HG02610 (cell line): ENCODE measurements at regions not wholly inside any gene's neighbourhood (a gene's known extent, or its start where the extent isn't known, plus 50 kb on each side); places are given as distances from the start of the nearest gene placed in this dataset.

ENCODE experiments used
- ATAC-seq: cut with Tn5 transposase; IDR thresholded peaks from one replicate; pipeline ENCODE4 v1.9.1; 2021; ENCODE audit warnings: mild to moderate bottlenecking, moderate library complexity; ENCODE audit not compliant: unreplicated experiment

GRCh38 chr4:17188125-17188524 is 289.7 kb upstream of the LDB2 start:
- no peak for ATAC-seq

- no peak for ATAC-seq
Measured at GRCh38 chr4:17187003-17187402, 288.6 kb upstream of the LDB2 start.

DNA sequence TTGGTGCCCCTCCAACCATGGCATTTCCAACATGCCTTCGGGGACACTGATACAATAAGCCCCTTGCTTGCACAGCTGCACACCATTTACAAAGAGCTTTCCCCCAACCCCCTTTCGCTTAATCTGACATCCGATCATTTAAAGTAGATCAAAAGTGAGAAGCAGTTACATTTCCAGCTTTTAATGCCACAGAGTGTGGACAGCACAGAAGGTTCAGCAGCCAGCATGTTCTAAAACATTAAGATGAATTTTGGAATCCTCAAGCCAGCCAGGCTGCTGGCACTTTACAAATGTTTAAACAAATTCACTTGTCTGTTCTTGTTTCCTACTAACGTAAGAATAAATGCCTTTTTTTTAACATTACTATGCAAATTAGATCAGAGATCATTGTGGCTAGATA is 284.4 kb upstream of the LDB2 start:
- ATAC-seq: no peak

DNA sequence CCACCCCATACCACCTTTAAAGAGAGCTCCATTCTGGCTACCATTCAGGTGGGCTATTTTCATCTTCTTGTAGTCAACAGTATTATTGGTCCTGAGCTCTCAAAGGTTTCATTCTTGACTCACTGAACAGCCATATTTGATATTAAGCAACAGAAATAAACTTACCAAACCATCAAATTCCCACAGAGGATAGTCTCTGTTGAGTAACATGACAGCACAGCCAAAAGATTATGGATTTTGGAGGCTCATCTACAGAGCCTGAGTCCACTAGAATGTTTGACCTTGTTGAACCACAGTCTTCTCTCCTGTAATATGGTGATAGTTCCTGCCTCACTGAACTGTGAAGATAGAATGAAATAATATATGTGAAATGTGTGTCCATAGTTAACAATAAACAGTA is 276.3 kb upstream of the LDB2 start:
- ATAC-seq: no peak

GRCh38 chr4:17173300-17173699 is 274.9 kb upstream of the LDB2 start:
- no peak for ATAC-seq

DNA sequence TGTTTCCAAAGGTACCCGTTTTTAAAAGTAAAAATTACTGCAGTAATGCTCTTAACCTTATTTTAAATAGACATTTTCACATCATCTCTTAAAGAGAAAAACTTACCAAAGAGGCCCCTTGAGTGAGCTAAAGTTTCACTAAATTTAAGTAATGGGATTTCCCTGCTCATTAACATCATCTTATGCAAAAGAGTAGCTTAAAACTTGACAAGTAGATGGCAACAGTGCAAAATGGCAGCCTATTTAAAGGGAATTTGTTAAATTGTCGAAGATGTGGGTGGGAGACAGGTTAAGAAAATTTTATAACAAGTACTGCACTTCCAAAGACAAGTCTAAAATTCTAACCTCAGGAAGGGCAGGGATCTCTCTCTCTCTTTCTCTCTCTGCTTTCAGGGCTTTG is 271.7 kb upstream of the LDB2 start:
- no peak for ATAC-seq

GRCh38 chr4:17169699-17170098 is 271.3 kb upstream of the LDB2 start:
- no peak for ATAC-seq

- ATAC-seq: no peak
Measured at GRCh38 chr4:17168571-17168970, 270.1 kb upstream of the LDB2 start.

DNA sequence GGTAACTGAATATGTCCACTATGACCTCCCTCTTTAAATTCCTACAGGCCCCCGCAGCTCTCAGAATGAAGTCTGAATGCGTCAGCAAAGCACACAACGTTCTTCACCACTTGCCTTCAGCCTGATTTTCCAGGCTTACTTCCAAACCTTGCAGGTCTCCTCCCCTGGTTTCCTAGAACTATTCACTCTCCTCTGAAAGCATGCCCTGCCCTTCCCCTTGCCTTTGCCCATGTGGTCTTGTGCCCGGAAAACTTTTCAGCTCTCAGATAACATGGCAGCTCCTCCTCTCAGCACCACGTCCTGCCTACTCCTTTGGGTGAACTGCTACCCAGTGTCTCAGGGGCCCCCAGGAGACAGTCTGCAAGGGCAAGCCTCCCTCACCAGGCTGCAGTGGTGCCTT is 268.5 kb upstream of the LDB2 start:
- ATAC-seq: no peak

DNA sequence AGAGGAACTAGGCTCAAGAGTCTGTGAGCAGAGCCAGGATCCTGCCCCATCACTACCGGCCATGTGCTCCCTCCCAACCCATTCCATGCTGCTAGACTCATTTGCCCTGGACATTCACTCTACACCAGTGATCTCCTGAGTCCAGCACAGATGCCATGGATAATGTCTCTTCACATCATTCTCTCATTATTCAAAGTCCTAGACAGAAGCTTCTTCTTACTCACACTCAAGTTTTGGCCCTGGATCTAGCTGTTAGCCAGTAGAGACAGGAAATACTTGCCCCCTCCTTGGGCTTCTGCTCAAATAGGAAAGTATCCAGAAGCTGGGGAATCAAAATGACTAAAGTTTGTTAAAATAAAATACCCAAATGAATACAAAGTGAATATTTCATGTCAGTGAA is 266.8 kb upstream of the LDB2 start:
- no peak for ATAC-seq

GRCh38 chr4:17164666-17165065 is 266.2 kb upstream of the LDB2 start:
- ATAC-seq: no peak

GRCh38 chr4:17163156-17163771 is 264.8 kb upstream of the LDB2 start:
- no peak for ATAC-seq

- no peak for ATAC-seq
Measured at GRCh38 chr4:17157304-17157703, 258.9 kb upstream of the LDB2 start.

DNA sequence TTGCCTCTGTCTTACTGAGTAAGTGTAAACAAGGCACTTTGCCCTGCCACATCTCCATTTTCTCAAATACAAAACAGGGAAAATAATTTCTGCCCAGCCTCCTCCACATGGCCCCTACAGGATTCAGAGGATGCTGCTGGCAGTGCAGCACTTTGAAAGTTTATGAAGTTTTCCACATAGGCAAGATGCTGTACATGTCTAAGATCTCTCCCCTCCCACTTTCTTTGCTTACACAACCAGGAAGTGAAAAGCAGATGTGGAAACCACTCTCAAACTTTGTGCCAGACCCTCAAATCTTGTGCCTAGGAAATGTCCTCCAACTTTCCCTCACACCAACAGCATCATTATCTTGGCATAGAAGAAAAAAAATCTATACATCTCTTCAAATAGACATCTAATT is 257.0 kb upstream of the LDB2 start:
- no peak for ATAC-seq

GRCh38 chr4:17153572-17153971 is 255.1 kb upstream of the LDB2 start:
- ATAC-seq: no peak

DNA sequence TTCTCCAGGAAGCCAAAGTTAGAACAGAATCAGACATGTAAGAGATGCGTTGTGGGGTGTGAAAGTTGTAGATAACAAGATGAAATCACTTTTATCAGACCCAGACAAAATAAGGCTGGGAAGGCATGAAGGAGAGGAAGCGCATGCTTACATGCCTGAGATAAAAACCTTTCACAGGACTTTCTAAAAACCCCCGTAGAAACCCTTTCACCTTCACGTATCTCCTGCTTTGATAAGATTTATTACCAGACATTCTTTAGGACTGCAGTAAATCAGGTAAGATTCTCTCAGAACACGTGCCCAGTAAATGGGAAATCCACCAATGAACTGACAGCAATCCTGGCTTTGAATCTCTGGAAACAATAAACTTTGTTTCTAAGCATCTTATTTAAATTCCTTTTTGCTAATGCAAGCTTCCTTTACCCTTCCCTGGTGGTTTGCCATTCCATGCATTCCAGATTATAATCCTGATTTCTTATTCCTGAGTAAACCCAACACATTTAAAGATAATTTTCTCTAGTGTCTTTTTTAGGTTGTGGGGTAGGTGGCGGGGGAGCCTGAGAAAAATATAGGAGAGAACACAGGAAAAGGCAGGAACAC is 254.6 kb upstream of the LDB2 start:
- ATAC-seq: no peak

GRCh38 chr4:17142232-17142711 is 243.8 kb upstream of the LDB2 start:
- ATAC-seq: no peak

- ATAC-seq: no peak
Measured at GRCh38 chr4:17138847-17139246, 240.4 kb upstream of the LDB2 start.

DNA sequence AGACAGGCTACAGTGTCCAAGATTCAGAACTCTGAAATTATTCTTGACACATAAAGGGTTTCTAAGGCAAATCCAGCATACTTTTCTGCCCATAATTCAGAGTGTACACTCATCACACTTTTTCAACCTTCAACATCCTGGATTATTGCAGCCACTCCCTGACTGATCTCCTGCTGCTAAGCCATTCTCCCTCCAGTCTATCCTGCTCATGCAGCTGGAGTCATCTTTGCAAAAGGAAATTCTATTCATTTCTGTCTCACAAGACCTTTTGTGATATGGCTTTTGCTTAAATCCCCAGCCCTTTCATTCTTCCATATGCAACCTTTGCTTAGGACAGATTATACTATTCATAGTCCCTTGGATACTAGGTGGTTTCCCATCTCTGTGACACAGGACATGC is 236.1 kb upstream of the LDB2 start:
- ATAC-seq: no peak

- no peak for ATAC-seq
Measured at GRCh38 chr4:17134100-17134499, 235.7 kb upstream of the LDB2 start.

DNA sequence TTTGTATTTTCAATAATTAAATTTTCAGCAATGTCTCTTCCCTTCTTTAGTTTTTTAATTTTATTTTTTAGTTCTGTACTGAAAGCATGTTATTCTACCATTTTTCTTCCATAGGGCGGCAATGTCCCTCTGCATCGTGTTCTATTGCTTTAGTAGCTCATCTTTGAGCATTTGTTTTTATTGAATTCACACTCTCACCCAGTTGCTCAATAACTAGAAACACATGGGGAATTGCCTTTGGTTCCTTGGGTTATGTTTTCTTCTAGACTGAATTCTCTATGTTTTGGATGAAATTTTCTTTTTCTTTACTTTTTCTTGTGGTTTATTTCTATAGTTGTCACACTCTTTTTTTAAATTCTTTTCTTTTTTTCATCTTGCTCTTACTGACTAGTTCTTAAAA is 233.8 kb upstream of the LDB2 start:
- no peak for ATAC-seq

DNA sequence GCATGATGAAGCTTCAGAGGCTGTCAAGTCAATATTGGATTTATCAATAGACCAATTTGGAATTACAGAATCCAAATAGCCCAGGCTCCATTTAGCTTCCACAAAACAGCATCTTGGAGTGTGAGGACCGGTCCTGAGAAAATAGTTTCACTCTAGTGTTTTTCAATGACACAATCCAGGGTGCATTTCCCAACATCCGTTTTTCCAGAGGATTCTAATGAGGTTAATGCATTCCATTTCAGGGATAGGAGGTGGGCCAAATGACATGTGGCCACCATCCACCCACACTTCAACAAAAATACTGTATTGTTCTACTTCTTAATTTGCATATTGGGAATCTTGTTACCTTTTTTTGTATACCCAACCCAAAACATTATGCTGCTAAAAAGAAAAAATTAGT is 229.8 kb upstream of the LDB2 start:
- no peak for ATAC-seq

GRCh38 chr4:17126321-17126966 is 228.0 kb upstream of the LDB2 start:
- ATAC-seq: no peak
